H1 (cell line): ENCODE measurements at regions not wholly inside any gene's neighbourhood (a gene's known extent, or its start where the extent isn't known, plus 50 kb on each side); places are given as distances from the start of the nearest gene placed in this dataset.

Experiments used
- CTCF ChIA-PET: fragments of 300-600 bp; sonication (Branson Sonifier 250); formaldehyde crosslinking; loops from one replicate; lab custom pipeline; 2021; ENCODE audit not compliant: partially characterized antibody; lab: Charles Lee
- POLR2A ChIA-PET: fragments of 300-600 bp; sonication (Branson Sonifier 250); formaldehyde crosslinking; loops from one replicate; lab custom pipeline; 2021; ENCODE audit warnings: inconsistent platforms; ENCODE audit not compliant: partially characterized antibody; lab: Charles Lee
- DNase-seq, 2 experiments: peaks; one replicate each; pipeline versions ENCODE4 v3.0.0 to v3.0.0-alpha.2; 2010 to 2022; ENCODE audit warnings: low spot score in 2 of 2, low read depth in 1 of 2, mixed read lengths in 1 of 2
- FAIRE-seq: peaks from 2 replicates; lab custom pipeline; 2011; peaks lifted over from hg19 to GRCh38; lab: Jason Lieb, UNC
- H2AFZ ChIP-seq: 2 replicates; pipeline ENCODE4 v1.8.1; 2012; ENCODE audit warnings: low read length, inconsistent platforms
- H2AK5ac ChIP-seq: 2 replicates; pipeline ENCODE4 v1.6.1; 2013; ENCODE audit warnings: low read depth, low read length
- H2BK120ac ChIP-seq: replicated peaks from 2 replicates; pipeline ENCODE3; 2013; ENCODE audit warnings: low read depth, low read length, inconsistent platforms
- H2BK12ac ChIP-seq: 2 replicates; pipeline ENCODE4 v1.6.1; 2013; ENCODE audit warnings: low read depth, low read length
- H2BK15ac ChIP-seq: 2 replicates; pipeline ENCODE4 v1.6.1; 2013; ENCODE audit warnings: low read length
- H2BK20ac ChIP-seq: 2 replicates; pipeline ENCODE4 v1.6.1; 2013; ENCODE audit warnings: low read length
- H2BK5ac ChIP-seq: 2 replicates; pipeline ENCODE4 v1.6.1; 2013; ENCODE audit warnings: low read depth, low read length
- H3K14ac ChIP-seq: 2 replicates; pipeline ENCODE4 v1.6.1; 2013; ENCODE audit warnings: inconsistent platforms; ENCODE audit not compliant: insufficient read length
- H3K18ac ChIP-seq: 2 replicates; pipeline ENCODE4 v1.6.1; 2013; ENCODE audit warnings: low read length; ENCODE audit errors: extremely low read depth
- H3K23ac ChIP-seq: 2 replicates; pipeline ENCODE4 v1.6.1; 2013; ENCODE audit warnings: inconsistent platforms; ENCODE audit not compliant: insufficient read length
- H3K23me2 ChIP-seq: 2 replicates; pipeline ENCODE4 v1.6.1; 2013; ENCODE audit warnings: low read depth, low read length
- H3K27ac ChIP-seq: 2 replicates; pipeline ENCODE4 v1.6.1; 2011; ENCODE audit warnings: low read depth, low read length, inconsistent platforms
- H3K27me3 ChIP-seq, 4 experiments: replicated peaks in 1 of 4; 1 replicate in 1 of 4; 2 replicates in 3 of 4; pipeline versions ENCODE4 v1.6.1 to v1.8.1; 2011 to 2013; ENCODE audit warnings: low read length in 3 of 4, mild to moderate bottlenecking in 3 of 4, inconsistent platforms in 2 of 4, mixed read lengths in 2 of 4, moderate library complexity in 1 of 4; ENCODE audit not compliant: control insufficient read depth in 3 of 4, insufficient read depth in 3 of 4; ENCODE audit errors: extremely low read depth in 1 of 4
- H3K36me3 ChIP-seq, 4 experiments: 2 replicates each; pipeline versions ENCODE4 v1.6.1 to v1.8.1; 2011 to 2013; ENCODE audit warnings: mild to moderate bottlenecking in 4 of 4, low read length in 3 of 4, moderate library complexity in 2 of 4, control low read depth in 1 of 4, inconsistent platforms in 1 of 4; ENCODE audit not compliant: insufficient read depth in 4 of 4, control insufficient read depth in 2 of 4
- H3K4ac ChIP-seq: replicated peaks from 2 replicates; pipeline ENCODE3; 2013; ENCODE audit warnings: low read length, low read depth, mixed read lengths, inconsistent platforms; ENCODE audit not compliant: insufficient read length
- H3K4me1 ChIP-seq, 4 experiments: replicated peaks in 1 of 4; 1 replicate in 1 of 4; 2 replicates in 3 of 4; pipeline versions ENCODE4 v1.6.1 to v1.8.1; 2011 to 2013; ENCODE audit warnings: low read length in 3 of 4, inconsistent platforms in 2 of 4, mixed read lengths in 1 of 4; ENCODE audit not compliant: insufficient read depth in 4 of 4, control insufficient read depth in 3 of 4
- H3K4me2 ChIP-seq, 2 experiments: 2 replicates each; pipeline versions ENCODE4 v1.6.1 to v1.8.1; 2011 to 2013; ENCODE audit warnings: low read depth in 2 of 2, low read length in 2 of 2, control low read depth in 1 of 2, inconsistent platforms in 1 of 2, mild to moderate bottlenecking in 1 of 2; ENCODE audit not compliant: insufficient read depth in 1 of 2
- H3K4me3 ChIP-seq, 4 experiments: fragments of 200-600, 300-600 bp in 1 of 4; sonication (generic), shearing (Covaris generic), sonication (Bioruptor Twin) in 1 of 4; 2 replicates each; pipeline versions ENCODE4 v1.5.1 to v1.8.1; 2011 to 2016; ENCODE audit warnings: low read length in 4 of 4, low read depth in 3 of 4, control low read depth in 2 of 4, inconsistent platforms in 2 of 4, mild to moderate bottlenecking in 2 of 4, mixed read lengths in 1 of 4, moderate library complexity in 1 of 4; ENCODE audit not compliant: insufficient read depth in 2 of 4; ENCODE audit errors: extremely low read depth in 1 of 4
- H3K56ac ChIP-seq: replicated peaks from 2 replicates; pipeline ENCODE3; 2013; ENCODE audit warnings: low read depth, mild to moderate bottlenecking, mixed read lengths, low read length, inconsistent platforms; ENCODE audit not compliant: insufficient read length
- H3K79me1 ChIP-seq: 2 replicates; pipeline ENCODE4 v1.6.1; 2013; ENCODE audit warnings: low read depth, low read length, control low read depth
- H3K79me2 ChIP-seq, 2 experiments: 2 replicates each; pipeline versions ENCODE4 v1.6.1 to v1.8.1; 2012 to 2013; ENCODE audit warnings: low read length in 2 of 2, mild to moderate bottlenecking in 2 of 2, inconsistent platforms in 1 of 2; ENCODE audit not compliant: insufficient read depth in 2 of 2, control insufficient read depth in 1 of 2
- H3K9ac ChIP-seq, 4 experiments: replicated peaks in 1 of 4; 1 replicate in 1 of 4; 2 replicates in 3 of 4; pipeline versions ENCODE4 v1.6.1 to v1.8.1; 2011 to 2013; ENCODE audit warnings: low read depth in 3 of 4, low read length in 3 of 4, control low read depth in 2 of 4, mild to moderate bottlenecking in 2 of 4, moderate library complexity in 2 of 4, inconsistent platforms in 1 of 4; ENCODE audit errors: extremely low read depth in 1 of 4
- H3K9me3 ChIP-seq, 2 experiments: 2 replicates each; pipeline versions ENCODE4 v1.6.1 to v1.8.1; 2012 to 2013; ENCODE audit warnings: mild to moderate bottlenecking in 2 of 2, moderate library complexity in 2 of 2, control low read depth in 1 of 2, inconsistent platforms in 1 of 2, low read depth in 1 of 2, low read length in 1 of 2, mixed read lengths in 1 of 2; ENCODE audit not compliant: insufficient read depth in 2 of 2
- H4K20me1 ChIP-seq, 2 experiments: replicated peaks in 1 of 2; 2 replicates each; pipeline versions ENCODE3 to v1.8.1; 2011 to 2013; ENCODE audit warnings: inconsistent platforms in 2 of 2, low read length in 2 of 2, mild to moderate bottlenecking in 1 of 2; ENCODE audit not compliant: insufficient read depth in 2 of 2, control insufficient read depth in 1 of 2
- H4K5ac ChIP-seq: 2 replicates; pipeline ENCODE4 v1.6.1; 2013; ENCODE audit warnings: low read length, low read depth, mixed read lengths, inconsistent platforms; ENCODE audit not compliant: insufficient read length
- H4K8ac ChIP-seq: 2 replicates; pipeline ENCODE4 v1.8.0; 2013; ENCODE audit warnings: mild to moderate bottlenecking, moderate library complexity, low read length, inconsistent platforms; ENCODE audit not compliant: insufficient read depth; ENCODE audit errors: extremely low read depth
- H4K91ac ChIP-seq: replicated peaks from 2 replicates; pipeline ENCODE3; 2013; ENCODE audit warnings: low read length, mixed read lengths, inconsistent platforms; ENCODE audit not compliant: insufficient read length
- CTBP2 ChIP-seq: IDR thresholded peaks from 2 replicates; pipeline ENCODE4 v1.7.0; 2011; ENCODE audit warnings: borderline replicate concordance, mild to moderate bottlenecking, moderate library complexity, mixed read lengths, low read length; ENCODE audit not compliant: insufficient read depth, insufficient read length
- MAFK ChIP-seq: IDR thresholded peaks from 2 replicates; pipeline ENCODE4 v1.6.1; 2012; ENCODE audit warnings: low read depth, mild to moderate bottlenecking, improper control_type of control experiment, low read length
- SIRT6 ChIP-seq: IDR thresholded peaks from one replicate; pipeline ENCODE4 v1.7.1; 2012; ENCODE audit warnings: low read length, inconsistent platforms
- TAF1 ChIP-seq: IDR thresholded peaks from 2 replicates; pipeline ENCODE4 v1.6.1; 2011; ENCODE audit warnings: mild to moderate bottlenecking, low read depth, low read length
- USF2 ChIP-seq: IDR thresholded peaks from 2 replicates; pipeline ENCODE4 v1.6.1; 2011; ENCODE audit warnings: low read length, improper control_type of control experiment
- WGBS, 2 experiments: shearing (Covaris generic) in 1 of 2; methylation state at CpG; one replicate each; pipeline versions ENCODE4 v1.1.6 to v1.1.7; 2013 to 2015; ENCODE audit warnings: low lambda C conversion rate in 2 of 2, mixed read lengths in 2 of 2, inconsistent platforms in 1 of 2, low coverage in 1 of 2, missing lambda C conversion rate in 1 of 2; ENCODE audit not compliant: insufficient replicate concordance in 2 of 2, insufficient coverage in 1 of 2, insufficient read length in 1 of 2; ENCODE audit errors: extremely low coverage in 1 of 2, missing lambda C conversion rate in 1 of 2; 5-methylcytosine and 5-hydroxymethylcytosine counted together

- Histone ChIP-seq H2BK5ac (no peak overlapping the region), H3K4me3 (no peak overlapping the region), H3K27ac (no peak overlapping the region), H3K9me3 (no peaks in the 10 kb centered on the region), H4K20me1 (no peaks in the 10 kb centered on the region), H3K14ac (no peak overlapping the region), H3K23me2 (no peaks in the 10 kb centered on the region; the same call in 1 of the 2 replicates), H3K79me2 (no peaks in the 10 kb centered on the region), H2BK15ac (no peak overlapping the region), H3K18ac (no peak overlapping the region), H4K91ac (no peak overlapping the region), H3K23ac (no peak overlapping the region), H4K8ac (no peak overlapping the region), H2BK20ac (no peak overlapping the region), H3K4me2 (no peak overlapping the region), H2AFZ (no peak overlapping the region), H3K4me1 (no peaks in the 10 kb centered on the region), H3K4ac (no peak overlapping the region), H3K27me3 (peaks cover 0 to 1% (median 0%) of the 10 kb centered on the region in 4 experiments; a peak in 1 of 7 replicates), H2BK120ac (no peak overlapping the region), H4K5ac (no peak overlapping the region), H3K9ac (no peak overlapping the region), H3K79me1 (no peaks in the 10 kb centered on the region), H3K36me3 (no peaks in the 10 kb centered on the region), H3K56ac (no peak overlapping the region), H2AK5ac (no peak overlapping the region), H2BK12ac (no peak overlapping the region)
- no peak for FAIRE-seq
- ChIA-PET CTCF (interaction anchor here (0.6 to 0.8 kb wide), 2 partner anchors 29 to 130 kb away, joined by 3 read pairs; no protein-coding TSS in a partner anchor), POLR2A (no interaction called here)
- DNase-seq: no peak
- 92% methylated on average over 1 of the region's 1 CpG; no CpG with 5 or more reads in 1 of the 2 experiments for WGBS, 2 experiments
- TF ChIP-seq SIRT6 (no peak), CTBP2 (no peak), MAFK (no peak), USF2 (no peak), TAF1 (no peak)
These were observed 132.1 kb upstream of the NEIL3 start for GRCh38 chr4:177177541-177178081.
